GM21447 (cell line): ENCODE measurements at regions not wholly inside any gene's neighbourhood (a gene's known extent, or its start where the extent isn't known, plus 50 kb on each side); places are given as distances from the start of the nearest gene placed in this dataset.
"Not testable (repeated sequence)": the region's sequence is repeated elsewhere in the genome, so short reads cannot be mapped to it uniquely, and the experiment has no call there.

Experiments used
- ATAC-seq: cut with Tn5 transposase; IDR thresholded peaks from one replicate; pipeline ENCODE4 v1.9.1; 2021; ENCODE audit not compliant: unreplicated experiment

DNA sequence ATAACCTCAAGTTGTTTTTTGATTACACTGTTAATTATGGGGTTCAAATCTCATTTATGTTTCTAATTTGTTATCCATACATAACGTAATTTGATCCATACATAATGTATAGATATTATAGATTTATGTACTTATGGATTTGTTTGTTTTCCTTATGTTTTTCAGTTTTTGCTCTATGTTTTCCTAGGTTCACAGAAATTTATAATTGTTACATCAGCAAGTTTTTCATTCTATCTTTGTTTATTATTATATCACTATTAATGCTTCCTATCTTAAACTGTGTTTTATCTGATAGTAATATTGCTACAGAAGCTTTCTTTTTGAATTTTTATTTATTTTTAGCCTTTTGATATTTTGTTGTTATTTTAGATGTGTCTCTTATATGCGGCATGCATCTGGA is 194.3 kb upstream of the SOX21 start:
- no peak for ATAC-seq

DNA sequence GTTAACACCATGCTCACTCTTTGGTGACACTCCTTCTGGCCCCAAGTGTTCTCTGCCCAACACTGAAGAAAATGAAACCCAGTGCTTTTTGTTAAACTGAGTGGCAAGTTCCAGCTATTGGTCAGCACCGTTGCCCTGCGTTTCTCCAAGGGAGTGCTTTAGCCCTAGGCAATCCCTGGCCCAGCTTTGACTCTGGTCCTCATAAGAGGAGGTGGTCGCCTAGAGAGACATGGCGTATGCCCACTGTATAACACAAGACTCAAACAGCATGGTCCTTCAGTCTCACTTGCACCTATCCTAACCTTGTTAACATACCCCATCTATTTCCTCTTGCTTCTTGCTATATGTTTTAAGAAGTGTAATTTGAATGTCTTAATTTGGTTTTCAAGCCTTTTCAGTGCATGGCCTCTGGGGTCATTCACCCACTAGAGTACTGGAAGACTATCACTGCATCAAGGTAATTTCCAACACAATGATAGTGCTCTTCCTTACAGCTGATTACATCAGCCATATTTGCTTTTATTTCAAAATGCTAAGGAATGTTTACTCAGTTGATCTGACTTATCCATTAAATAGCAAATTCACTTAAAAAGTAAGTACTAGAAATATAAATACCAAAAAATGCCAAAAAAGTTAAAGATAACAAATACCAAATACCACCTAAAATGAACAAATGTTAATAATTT is 190.5 kb upstream of the SOX21 start:
- ATAC-seq, result no peak

DNA sequence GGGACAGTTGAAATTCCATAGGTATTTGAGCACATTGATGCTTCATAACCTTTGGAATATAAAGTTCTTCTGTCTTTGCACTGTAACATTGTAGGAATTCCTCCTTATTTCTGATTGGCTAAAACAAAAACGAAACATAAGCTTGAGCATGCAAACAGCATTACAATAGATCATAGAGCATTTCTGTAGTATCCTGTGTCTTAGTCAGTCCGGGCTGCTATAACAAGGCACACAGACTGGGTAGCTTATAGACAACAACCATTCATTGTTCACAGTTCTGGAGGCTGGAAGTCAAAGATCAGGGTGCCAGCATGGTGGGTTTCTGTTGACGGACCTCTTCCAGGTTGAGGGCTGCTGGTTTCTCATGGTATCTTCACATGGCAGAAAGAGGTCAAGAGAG is 188.7 kb upstream of the SOX21 start:
- no peak for ATAC-seq

DNA sequence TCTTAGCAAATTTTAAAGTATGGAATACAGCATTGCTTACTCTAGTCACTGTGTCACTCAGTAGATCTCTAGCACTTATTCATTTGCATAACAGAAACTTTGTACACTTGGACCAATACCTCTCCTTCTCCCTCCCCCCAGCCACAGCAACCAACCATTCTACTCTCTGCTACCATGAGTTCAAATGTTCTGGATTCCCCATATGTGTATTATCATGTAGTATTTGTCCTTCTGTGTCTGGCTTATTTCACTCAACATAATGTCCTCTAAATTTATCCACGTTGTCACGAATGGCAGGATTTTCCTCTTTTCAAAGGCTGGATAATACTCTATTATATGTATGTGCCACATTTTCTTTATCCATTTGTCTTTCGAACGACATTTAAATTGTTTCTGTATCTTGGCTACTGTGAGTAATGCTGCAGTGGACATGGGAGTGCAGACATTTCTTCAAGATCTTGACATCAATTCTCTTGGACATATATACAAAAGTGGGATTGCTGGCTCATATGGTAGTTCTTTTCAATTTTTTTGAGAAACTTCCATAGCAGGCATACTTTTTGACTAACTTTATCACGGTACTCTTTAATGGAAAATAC is 184.5 kb upstream of the SOX21 start:
- no peak for ATAC-seq

DNA sequence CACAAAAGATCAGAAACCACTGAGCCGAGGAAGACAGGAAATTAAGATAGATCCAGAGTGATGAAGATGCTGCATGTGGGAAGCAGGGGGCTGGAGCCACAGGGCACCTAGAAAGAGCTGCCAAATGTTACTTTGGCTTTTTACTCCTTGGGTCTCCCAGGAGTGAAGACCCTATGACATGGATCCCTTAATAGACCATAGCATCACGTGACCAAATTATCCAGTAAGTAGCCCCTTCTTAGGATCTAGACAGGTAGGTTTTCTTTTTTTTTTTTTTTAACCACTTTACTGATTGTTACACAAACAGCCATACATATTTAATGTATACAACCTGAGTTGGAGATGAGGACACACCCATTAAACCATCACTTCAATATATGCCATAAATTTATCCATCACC is 183.9 kb upstream of the SOX21 start:
- no peak for ATAC-seq

DNA sequence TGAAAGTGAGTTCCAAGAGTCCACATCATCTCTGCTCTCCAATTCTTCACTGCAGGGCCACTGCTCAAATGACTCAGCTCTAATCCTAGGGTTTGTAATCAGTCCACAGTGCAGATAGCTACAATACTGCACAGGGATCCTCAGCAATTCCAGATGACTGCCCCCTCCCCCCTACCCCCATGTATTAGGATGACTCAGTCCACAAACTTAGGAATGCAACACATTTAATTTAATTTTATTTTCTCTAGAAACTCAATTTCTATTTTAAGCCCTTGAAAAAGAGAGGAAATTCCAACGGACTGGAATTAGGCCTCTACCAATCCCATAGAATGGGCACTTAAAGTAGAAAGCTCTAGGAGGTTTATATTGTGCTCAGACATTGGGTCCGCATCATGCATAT is 173.8 kb upstream of the SOX21 start:
- ATAC-seq, result no peak

DNA sequence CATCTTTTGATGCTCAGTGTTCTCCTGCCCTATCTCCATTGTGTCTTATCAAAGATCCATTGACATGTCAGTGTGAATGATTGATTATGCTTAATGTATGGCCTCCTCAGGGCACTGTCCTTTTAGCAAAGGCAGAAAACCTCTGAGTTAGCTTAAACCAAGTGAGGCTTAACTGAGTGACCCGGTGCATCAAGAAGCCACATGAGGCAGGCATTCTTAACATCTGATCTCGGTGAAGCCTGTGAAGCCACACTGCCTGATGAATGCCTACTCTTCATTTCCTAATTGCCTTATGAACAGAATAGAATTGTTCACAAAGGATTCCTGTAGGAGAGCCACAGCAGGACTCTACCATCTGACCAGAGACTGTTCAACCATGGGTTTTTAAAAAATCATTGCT is 168.1 kb upstream of the SOX21 start:
- no peak for ATAC-seq

DNA sequence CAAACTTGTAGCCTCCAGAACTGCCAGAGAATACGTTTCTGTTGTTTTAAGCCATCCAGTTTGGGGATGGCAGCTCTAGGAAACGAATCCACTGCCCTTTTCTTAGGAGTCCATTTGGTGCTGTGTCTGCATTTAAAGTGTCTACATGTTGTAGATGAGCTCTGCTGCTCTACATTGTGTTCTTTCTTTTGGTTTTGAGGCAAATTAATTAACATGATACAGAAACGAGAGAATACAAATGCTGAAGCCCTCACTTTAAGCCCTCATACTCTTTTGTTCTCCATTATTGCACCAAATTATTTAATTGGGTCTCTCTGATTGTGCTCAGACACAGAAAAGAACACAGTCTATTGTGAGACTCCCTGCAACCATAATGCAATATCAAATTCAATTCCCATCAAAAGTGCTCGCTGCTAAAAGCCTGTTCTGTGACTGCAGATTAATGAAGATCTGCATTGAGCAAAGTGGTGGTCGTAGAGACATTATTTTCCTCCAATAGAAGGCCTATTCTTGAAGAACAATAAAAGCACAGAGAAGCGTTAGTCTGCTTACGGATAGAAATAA is 166.3 kb upstream of the SOX21 start:
- ATAC-seq, result no peak

DNA sequence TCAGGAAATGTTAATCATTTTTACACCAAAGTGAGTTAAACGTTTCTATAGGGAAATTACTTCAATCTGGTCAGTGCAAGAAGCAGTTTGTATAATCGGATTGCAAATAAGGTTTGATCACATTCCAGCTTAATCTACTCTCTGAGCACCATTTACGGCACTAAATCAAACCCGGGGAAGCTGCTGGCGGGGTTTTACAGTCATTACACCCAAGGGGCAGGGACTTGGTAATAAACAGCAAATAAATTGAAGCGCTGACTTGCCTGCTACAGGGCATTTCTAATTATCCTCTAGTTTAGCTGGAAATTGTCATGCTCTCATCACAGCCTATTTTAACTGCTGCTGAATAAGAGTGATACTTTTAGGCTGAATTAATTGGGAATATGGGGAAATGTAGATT is 152.1 kb upstream of the SOX21 start:
- ATAC-seq, result no peak

DNA sequence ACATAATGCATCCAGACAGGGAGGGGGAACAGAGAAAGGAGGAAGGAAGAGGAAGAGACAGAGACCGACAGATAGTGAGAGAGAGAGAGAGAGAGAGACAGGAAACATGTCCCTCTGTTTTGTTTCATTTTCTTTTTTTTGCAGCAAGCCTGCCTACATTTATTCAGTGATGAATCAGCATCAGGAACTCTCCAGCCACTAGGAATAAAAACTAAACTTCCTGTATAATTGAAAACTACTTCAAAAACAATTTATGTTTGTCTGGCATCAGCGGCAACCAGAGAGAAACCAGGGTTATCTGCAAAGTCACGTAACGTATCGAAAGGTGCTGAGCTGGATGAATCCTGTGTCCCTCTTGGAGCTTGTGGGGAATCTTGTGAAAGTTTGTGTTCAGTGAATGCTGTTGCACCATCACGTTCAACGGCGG is 148.6 kb upstream of the SOX21 start:
- ATAC-seq, result peak; percentile 89

DNA sequence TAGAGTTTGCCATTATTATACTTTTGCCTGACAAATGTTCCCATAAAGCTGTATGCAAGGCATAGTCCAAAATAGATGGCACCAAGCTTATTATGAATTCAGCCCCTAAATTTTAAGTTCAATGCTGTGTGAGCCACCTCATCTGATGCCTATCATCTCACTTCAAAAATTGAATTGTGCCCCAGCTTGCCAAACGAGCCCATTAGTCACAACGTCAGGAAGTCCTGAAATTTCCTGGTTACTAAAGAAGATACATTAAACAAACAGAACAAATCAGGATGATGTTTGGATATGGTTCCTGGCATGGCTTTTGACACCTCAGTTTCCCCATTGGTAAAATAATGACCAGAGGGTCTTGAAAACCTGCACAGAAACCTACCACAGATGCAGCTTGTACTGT is 147.5 kb upstream of the SOX21 start:
- ATAC-seq, result no peak

DNA sequence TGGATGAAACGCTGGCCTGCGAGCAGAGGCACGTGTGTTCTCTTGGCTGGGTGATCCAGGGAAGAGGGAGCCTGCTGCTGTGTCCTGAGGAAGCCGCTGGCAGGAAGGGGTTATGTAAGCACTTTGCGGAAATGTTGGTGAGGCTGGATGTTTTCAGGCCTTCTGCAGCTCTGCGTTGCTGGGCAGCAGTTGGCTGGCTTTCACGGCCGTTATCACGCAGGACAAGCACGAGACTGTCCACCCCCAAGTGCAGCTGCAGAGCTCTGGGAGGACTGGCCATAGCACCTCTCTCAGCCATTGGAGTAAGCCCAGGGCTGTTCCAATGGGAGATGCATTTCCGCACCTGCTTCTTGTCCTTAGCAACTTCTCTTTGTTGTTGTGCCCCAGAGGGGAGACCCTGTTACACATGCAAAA is 146.9 kb upstream of the SOX21 start:
- no peak for ATAC-seq

DNA sequence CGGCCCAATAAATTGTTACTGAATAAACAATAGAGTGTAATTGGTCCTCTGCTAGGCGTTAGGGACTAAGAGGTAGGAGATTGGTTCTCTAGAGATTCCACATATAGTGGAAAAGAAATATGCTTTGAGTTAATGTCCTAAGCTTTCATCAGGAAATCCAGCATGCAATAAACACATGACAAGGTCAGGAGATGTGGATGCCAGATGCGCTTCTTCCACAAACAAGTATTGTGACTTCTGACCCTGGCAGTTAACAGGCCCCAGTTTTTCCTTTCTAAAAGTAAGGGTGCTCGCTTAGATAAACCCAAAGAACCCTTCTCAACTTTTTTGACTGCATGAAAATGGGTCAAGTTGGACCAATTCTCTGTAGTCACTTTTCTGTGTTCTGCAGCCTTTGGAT is 146.5 kb upstream of the SOX21 start:
- ATAC-seq, result no peak

DNA sequence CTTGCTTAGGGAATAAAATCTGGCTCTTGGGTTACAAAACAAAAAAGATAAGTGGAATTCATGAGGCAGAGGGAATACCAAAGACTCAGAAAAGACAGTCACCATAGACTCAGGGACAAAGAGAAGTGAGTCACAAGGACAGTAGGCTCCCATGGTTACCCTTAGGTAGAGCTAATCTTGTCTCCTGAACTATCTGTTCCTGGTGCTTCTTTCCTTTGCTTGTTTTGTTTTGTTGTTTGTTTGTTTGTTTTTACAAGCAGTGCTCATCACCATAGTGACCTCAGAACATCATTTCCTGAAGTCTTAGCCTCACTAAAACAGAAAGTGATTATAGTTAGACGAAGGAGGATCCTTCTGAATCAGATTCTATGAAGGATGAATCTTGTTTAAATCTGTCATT is 142.3 kb upstream of the SOX21 start:
- no peak for ATAC-seq

DNA sequence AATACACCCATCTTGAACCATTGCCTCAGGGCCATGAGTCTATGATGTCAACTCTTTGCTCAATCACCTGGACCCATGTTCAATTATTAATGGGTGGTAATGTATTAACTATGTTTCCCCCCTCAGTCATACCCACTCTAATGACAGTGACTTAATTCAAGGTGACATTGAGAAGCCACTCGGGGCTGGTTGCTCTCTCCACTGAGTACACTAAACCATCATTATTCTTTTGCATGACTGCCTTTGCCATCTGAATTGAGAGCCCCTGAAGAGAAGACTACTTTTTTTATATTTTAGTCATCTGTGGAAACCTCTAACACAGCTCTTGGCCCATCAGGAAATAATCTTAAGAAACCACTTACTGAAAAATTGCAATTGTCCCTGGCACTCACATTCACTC is 139.2 kb upstream of the SOX21 start:
- no peak for ATAC-seq

DNA sequence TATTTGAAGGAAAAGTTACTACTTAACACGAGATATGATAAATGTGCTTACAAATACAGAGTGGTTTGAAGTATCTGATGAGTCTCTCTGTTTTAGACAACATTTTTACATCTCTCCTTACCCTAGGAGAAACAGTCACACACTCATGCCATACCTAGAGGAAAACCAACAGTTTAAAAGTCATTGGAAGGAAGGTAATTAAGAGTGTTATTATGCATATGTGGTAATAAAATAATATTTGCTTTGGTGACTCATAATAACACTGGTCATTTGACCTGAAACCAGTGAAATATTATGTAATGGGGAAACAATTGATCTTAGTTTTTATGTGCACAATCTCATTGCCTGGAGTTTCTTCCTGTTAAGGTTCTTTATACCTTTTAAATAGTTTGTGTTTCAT is 136.9 kb upstream of the SOX21 start:
- no peak for ATAC-seq

DNA sequence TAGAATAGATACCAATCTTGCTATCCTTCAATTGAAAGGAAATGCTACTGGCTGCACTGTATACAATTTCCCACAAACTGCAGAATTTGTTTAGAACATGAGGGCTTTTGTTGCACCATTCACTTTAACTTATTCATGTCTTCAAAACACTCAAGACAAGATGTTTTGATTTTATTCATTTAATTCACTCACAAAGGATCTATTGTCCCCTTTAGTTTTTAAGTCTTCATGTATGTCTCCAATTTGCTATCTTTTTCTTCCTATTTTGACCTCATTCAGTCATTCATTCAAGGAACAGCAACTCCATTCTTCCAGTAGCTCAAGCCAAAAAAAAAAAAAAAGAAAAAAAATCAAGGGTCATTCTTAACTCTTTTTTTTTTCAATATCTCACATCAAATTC is 130.6 kb upstream of the SOX21 start:
- no peak for ATAC-seq

DNA sequence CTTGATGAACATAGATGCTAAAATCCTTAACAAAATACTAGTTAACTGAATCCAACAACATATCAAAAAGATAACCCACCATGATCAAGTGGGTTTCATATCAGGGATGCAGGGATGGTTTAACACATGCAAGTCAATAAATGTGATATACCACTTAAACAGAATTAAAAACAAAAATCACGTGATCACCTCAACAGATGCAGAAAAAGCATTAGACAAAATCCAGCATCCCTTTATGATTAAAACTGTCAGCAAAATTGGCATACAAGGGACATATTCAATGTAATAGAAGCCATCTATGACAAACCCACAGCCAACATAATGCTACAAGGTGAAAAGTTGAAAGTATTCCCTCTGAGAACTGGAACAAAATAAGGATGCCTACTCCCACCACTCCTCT is 124.7 kb upstream of the SOX21 start:
- ATAC-seq, result not testable (repeated sequence)

DNA sequence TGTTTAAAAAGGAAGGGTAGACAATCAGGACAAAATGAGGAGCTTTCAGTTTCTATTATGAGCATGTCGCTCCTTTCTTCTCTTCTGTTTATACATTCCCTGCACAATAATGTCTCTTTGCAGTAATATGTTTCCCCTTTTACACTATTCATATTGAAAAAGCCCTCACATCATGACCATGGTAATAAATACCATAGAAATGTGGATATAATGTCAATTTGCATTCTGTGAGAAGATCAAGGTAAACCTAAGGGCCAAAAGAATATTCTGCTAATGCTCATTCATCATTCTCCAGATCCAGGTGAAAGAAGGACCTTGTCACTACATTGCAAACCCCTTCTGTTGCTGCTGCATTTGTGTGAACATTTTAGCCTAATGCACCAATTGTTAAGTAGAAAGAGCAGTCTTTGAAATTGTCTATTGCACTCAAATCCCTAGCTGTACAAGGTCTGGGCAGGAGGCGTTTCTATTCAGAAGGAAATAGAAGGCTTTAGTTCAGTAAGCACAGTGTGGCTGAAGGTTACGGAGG is 117.6 kb upstream of the SOX21 start:
- ATAC-seq, result no peak

DNA sequence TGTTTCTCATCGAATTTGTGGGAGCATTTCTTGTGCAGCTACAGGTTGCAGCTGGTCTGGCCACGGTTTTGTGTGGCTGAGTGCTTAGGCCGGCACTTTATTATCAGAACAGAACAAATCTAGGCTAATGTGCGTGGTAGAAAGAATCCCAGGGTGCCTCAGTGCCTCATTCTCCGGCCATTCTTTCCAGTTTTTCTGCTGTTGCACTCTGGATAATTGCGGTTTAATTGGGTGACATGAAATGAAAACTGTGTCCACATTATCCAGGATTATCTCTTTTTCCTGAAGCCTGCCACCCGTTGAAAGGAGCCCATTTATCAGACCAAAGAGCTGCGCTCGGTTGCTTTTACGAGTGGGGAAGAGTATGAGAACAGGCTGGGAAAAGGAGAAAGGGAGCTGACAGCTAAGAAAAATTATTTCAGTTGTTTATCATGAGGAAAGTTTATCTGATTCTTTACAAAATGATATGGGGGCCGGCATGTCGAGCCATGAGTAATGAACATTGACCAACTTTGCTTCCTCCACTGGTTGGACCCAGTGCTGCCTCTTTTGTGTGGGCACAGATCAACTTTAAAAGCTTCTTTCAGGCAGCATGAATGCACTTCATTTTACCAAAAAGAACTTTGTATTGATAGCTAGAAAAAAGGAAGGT is 117.0 kb upstream of the SOX21 start:
- no peak for ATAC-seq

DNA sequence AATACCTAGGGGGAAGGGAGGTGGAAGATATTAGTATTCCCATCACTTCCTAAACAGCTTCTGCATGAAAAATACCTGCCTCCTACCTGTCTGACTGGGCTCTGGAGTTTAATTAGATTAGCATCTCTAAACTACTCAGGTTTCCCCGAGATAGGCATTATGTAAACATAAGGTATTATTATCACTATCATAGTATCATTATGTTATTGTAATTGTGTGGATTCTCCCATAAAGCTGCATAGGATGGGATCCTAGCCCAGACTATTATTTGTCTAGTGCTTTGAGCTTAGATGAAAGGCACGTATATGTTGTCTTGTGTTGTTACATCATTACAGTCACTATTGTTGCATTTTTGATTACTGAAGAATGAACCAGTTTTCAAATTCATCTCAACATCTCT is 115.2 kb upstream of the SOX21 start:
- no peak for ATAC-seq

DNA sequence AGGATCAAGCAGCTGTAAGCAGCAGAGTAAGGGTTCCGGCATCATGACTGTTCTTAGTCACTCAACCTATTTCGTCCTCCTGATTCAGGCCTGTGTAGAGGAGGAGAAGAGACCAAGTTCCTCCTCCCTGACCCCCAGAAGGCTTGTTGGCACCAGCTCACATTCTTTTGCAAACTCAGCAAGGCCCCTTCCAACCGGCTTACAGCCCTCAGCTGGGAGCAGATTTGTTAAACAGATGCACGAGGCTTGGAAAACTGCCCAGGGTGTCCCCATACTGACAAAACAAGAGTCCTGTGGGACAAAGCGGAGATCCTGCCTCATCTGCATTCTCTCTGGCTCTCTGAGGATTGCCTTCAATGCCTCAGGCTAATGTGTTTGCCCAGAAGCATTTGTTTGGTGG is 113.2 kb upstream of the SOX21 start:
- ATAC-seq, result no peak
